Right forelimb (tissue), 1 donor: ENCODE measurements at regions not wholly inside any gene's neighbourhood (a gene's known extent, or its start where the extent isn't known, plus 50 kb on each side); places are given as distances from the start of the nearest gene placed in this dataset.
A peak's percentile ranks its signal among the peaks of the same experiment; 100 is the strongest.

Experiments
- DNase-seq: peaks from one replicate; pipeline ENCODE4 v3.0.0-alpha.2; 2018

- DNase-seq, result no peak
These were observed 536.0 kb downstream of the NPHP4 start for GRCh38 chr1:5456090-5456811.

DNA sequence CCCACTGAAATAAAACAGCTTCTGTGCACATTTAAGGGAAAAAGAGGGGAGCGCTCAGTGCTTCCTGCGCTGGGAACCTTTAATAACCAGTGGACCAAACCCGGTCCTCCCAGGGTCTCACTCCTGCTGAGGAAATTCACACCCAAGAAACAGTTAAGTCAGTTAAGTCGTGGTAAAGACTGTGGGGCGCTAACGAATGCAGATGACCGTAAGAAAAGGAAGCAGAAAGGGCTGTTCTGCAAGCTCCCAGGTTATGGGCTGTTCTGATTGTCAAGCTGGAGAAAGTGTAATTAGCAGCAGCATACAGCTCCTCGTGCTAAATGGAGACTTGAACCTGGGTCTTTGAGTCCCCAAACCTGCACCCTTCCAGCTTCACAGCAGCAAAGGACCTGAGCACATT, 536.6 kb downstream of the NPHP4 start:
- no peak for DNase-seq

- DNase-seq, result no peak
These were observed 537.2 kb downstream of the NPHP4 start for GRCh38 chr1:5455056-5455455.

- no peak for DNase-seq
These were observed 538.9 kb downstream of the NPHP4 start for GRCh38 chr1:5453347-5453746.

- DNase-seq, result no peak
These were observed 540.6 kb downstream of the NPHP4 start for GRCh38 chr1:5451671-5452070.

- no peak for DNase-seq
These were observed 543.7 kb downstream of the NPHP4 start for GRCh38 chr1:5448486-5448885.

GRCh38 chr1:5447503-5447960, 544.7 kb downstream of the NPHP4 start:
- DNase-seq, result no peak

- DNase-seq, result no peak
These were observed 547.8 kb downstream of the NPHP4 start for GRCh38 chr1:5444396-5444795.

DNA sequence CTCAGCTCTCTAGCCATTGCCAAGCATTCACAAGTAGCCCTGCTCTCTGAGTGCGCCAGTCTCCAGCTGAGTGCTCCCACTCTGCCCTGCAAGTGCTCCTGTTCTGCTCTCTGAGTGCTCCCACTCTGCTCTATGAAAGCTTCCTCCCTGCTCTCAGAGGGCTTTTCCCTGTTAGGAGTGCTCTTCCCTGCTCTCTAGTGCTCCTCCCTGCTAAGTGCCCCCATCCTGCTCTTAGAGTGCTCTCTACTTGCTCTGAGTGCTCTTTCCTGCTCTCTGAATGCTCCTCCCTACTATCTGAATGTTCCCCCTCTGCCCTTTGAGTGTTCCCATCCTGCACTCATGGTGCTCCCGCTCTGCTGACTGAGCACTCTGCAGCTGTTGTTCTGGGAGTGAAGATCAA, 555.4 kb downstream of the NPHP4 start:
- DNase-seq, result no peak

DNA sequence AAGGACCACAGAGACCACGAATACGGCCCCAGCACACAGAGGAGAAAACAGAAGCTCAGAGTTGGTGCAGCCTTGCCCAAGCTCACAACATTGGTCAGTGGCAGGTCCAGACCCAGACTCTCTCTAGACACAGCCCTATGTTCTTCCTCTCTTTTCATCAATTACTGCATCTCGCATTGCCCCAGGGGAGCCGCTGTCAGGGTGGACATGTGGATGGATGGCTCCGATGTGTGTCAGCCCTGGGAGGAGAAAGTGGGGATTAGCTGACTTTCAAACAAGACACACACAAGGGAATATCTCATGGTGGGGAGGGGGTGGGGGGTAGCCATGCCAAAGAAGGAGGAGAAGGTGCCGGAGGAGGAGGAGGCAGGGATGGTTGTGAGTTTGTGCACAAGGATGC, 556.8 kb downstream of the NPHP4 start:
- no peak for DNase-seq

DNA sequence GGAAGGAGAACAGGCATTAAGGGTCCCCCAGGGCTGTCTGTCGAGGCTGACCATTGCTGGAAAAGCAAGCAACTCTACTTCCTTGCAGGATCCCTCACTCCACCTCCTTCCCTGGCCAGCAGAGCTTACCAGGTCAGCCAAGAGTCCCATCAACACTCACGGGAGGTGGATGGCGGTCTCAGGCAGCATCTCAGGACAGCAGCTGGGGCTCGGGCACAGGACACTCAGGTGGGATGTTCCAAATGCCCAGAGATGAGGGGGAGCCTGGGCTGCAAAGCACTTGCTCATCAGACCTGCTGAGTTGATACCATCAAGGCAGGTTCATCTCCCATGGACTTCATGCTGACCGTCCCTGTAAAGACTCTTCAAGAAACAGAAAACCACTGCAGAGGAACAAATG, 559.8 kb downstream of the NPHP4 start:
- no peak for DNase-seq

- no peak for DNase-seq
These were observed 561.1 kb downstream of the NPHP4 start for GRCh38 chr1:5430911-5431697.

GRCh38 chr1:5430136-5430535, 562.1 kb downstream of the NPHP4 start:
- DNase-seq, result no peak

GRCh38 chr1:5428351-5428750, 563.9 kb downstream of the NPHP4 start:
- no peak for DNase-seq

DNA sequence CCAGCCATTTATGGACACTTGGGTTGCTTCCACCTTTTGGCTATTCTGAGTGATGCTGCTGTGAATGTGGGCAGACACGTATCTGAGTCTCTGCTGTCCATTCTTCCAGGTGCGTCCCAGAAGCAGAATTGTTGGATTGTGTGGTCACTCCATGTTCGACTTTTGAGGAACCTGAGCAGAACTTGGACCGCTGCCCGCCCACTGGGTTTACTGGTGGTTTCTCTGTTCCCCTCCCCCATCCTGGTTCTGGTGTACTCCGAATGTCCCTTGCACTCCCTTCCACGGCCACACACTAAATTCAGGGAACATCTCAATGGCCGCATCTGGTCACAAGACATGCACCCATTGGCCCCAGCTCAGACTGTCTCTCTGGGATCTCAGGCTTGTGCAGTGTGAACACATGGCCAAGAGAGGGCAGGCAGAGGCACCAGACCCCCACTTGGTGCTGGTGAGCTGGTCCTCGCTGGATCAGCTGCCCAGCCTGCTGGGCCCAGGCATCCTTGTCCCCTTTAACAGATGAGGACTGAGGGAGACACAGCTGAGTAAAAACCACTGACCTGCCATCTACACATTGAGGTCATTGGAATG, 565.1 kb downstream of the NPHP4 start:
- no peak for DNase-seq

GRCh38 chr1:5424802-5425703, 567.2 kb downstream of the NPHP4 start:
- no peak for DNase-seq

- peak; percentile 43 for DNase-seq
These were observed 569.1 kb downstream of the NPHP4 start for GRCh38 chr1:5423109-5423508.

DNA sequence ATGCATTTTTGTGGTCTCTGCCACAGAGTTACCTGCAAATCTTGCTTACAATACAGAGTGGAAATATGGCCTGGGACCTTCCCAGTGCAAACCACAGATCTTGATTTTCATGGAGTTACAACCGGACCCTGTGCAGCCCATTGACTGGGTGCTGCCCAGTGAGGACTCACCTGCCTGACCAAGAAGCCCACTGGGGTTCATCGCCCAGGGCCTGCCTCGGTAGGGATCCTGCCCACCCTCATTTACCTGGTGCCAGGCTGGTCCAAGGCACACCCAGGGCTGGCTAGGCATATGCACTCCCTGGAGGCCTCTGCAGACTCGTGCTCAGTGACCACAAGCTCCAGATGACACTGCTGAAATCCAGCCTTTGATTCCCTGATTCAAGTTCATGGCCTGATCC, 572.7 kb downstream of the NPHP4 start:
- DNase-seq, result no peak

DNA sequence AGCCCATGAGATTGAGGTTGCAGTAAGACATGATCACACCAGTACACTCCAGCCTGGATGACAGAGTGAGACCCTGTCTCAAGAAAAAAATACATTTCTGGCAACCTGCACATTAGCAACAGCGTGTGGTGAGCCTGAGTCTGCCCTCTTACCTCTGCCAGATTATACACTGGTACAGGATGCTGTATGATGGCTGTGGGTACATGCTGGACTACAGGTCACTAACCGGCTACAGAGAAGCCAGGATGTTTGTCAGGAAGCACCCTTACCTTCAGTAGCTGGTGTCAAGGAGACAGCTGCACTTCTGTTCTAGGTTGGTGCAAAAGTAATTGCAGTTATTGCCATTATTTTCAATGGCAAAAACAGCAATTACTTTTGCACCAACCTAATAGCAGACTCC, 575.7 kb downstream of the NPHP4 start:
- no peak for DNase-seq

GRCh38 chr1:5415606-5416005, 576.6 kb downstream of the NPHP4 start:
- DNase-seq, result no peak

DNA sequence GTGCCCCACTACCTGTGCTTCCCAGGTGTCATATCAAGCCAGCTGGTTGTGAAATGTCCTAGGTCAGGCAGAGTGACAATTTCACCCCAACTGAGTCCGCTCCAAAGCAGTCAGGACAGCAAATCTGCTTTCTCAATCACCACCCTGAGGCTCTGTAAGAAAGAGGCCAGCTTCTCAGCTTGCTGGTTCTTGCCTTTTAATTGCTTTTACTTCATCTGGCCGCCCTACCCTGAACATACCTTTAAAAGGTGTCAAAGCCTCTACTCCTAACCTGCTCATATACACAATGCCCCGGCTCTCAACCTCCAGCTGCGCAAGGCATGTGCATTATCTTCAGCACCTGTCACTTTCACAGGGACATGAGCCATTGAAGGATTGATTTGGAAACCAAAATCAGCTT, 581.6 kb downstream of the NPHP4 start:
- no peak for DNase-seq

- DNase-seq, result no peak
These were observed 583.8 kb downstream of the NPHP4 start for GRCh38 chr1:5408401-5408800.

GRCh38 chr1:5405263-5405662, 587.0 kb downstream of the NPHP4 start:
- DNase-seq, result no peak
